ENCODE measurements at regions not wholly inside any gene's neighbourhood (a gene's known extent, or its start where the extent isn't known, plus 50 kb on each side); places are given as distances from the start of the nearest gene placed in this dataset.

DNA sequence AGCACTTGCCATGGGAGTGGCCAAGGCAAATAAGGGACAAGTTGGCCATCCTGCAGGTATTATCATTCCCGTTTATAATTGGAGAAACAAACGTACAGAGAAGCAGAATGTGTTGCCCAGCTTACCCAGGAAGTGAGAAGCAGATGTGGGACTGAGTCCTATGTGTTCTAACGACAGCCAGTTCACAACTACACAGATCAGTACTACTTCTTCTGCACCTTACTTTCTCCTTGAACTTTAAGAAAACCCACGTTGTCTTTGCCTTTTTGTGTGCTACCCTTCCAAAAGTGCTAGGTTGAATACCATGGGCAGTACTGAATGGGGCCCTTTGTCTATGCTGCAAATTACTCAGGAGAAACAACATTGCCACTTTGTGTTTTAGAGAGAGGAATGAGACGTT, 62.8 kb upstream of the BLID start:
- peaks cover 0 to 2% (median 0%) of the 10 kb centered on the region in 9 donors for H3K9me3 Mint-ChIP-seq
- POLR2A ChIA-PET: no interaction called here
- no peak for ATAC-seq
- peaks cover 0 to 11% (median 2%) of the 10 kb centered on the region in 5 donors for H3K27me3 Mint-ChIP-seq
- DNase-seq: no peak
- H3K36me3 Mint-ChIP-seq: no peaks in the 10 kb centered on the region
- H3K27ac Mint-ChIP-seq: no peak overlapping the region
- H3K4me1 Mint-ChIP-seq: no peaks in the 10 kb centered on the region
- H3K4me3 Mint-ChIP-seq: no peak overlapping the region

- Mint-ChIP-seq H3K36me3 (no peaks in the 10 kb centered on the region), H3K9me3 (peaks cover 0 to 3% (median 0%) of the 10 kb centered on the region in 9 donors), H3K27ac (no peak overlapping the region), H3K4me1 (no peaks in the 10 kb centered on the region), H3K4me3 (no peak overlapping the region), H3K27me3 (peaks cover 5 to 11% (median 5%) of the 10 kb centered on the region in 5 donors)
- POLR2A ChIA-PET: no interaction called here
- ATAC-seq: no peak
- DNase-seq: no peak
Measured at GRCh38 chr11:122177238-122177637, 61.2 kb upstream of the BLID start.

GRCh38 chr11:122176651-122177050, 60.6 kb upstream of the BLID start:
- Mint-ChIP-seq H3K36me3 (no peaks in the 10 kb centered on the region), H3K27me3 (peaks cover 5 to 11% (median 5%) of the 10 kb centered on the region in 5 donors), H3K4me1 (no peaks in the 10 kb centered on the region), H3K9me3 (peaks cover 0 to 3% (median 0%) of the 10 kb centered on the region in 9 donors), H3K27ac (no peak overlapping the region), H3K4me3 (no peak overlapping the region)
- DNase-seq (no peak), ATAC-seq (no peak)
- POLR2A ChIA-PET: no interaction called here

DNA sequence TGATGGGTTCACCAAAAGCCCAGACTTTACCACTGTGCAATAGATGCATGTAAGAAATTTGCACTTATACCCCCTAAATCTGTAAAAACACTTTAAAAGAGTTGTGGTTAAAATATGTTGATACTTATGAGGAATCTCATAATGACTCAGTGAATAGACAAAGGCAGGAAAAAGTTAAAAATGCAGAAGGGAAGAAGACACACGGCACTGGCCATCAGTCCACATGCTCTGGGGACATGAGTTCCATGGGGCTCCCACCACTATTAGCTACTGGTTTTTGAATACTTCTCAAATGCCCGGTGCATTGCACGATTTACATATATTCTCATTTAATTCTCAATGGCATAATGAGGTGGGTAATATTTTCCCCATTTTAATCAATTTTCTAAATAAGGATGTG, 59.3 kb upstream of the BLID start:
- Mint-ChIP-seq H3K4me3 (no peak overlapping the region), H3K9me3 (peaks cover 0 to 3% (median 0%) of the 10 kb centered on the region in 9 donors), H3K27me3 (peaks cover 5 to 16% (median 6%) of the 10 kb centered on the region in 5 donors), H3K27ac (no peak overlapping the region), H3K36me3 (peaks cover 0 to 3% (median 0%) of the 10 kb centered on the region in 3 donors), H3K4me1 (no peaks in the 10 kb centered on the region)
- ATAC-seq: no peak
- no peak for DNase-seq
- POLR2A ChIA-PET: no interaction called here

DNA sequence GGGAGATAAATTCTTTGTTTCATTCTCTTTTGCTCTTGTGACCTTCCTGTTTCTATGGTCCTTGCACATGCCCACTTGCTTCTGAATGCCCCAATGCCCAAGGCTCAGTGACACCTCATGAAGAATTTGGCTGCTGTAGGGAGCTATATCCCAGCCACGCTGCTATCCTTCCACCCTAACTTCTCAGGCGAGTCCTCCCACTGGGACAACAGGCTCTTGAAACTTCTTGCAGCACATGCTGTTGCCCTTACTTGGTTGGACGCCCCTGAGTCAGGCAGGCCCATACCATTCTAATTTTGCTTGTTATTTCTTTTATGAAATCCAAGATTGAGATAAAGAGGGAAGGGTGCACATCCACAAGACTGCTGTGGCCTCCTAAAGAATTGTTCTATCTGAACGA, 57.6 kb upstream of the BLID start:
- POLR2A ChIA-PET: no interaction called here
- H3K36me3 Mint-ChIP-seq: peaks cover 0 to 3% (median 0%) of the 10 kb centered on the region in 3 donors
- no peaks in the 10 kb centered on the region for H3K4me1 Mint-ChIP-seq
- H3K27ac Mint-ChIP-seq: no peak overlapping the region
- no peak overlapping the region for H3K4me3 Mint-ChIP-seq
- H3K27me3 Mint-ChIP-seq: peaks cover 5 to 18% (median 7%) of the 10 kb centered on the region in 5 donors
- H3K9me3 Mint-ChIP-seq: peaks cover 0 to 4% (median 0%) of the 10 kb centered on the region in 9 donors
- DNase-seq (no peak), ATAC-seq (no peak)

DNA sequence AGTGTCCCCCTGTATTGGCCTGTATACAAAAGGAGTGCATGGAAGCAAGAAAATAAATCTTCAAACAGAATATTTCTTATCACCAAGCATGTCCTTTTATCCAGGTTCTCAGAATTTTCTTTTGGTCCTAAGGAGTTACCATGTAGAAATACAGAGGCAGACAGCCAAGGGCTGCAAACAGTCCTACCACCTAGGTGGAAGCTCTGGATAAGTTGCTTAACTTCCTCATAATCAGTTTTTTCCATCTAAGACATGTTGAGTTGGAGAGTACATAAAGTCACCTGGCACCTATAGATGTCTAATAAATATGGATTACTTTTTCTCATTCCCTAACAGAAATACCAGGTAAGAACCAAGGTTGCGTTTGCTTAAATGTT, 57.0 kb upstream of the BLID start:
- POLR2A ChIA-PET: no interaction called here
- Mint-ChIP-seq H3K4me1 (no peaks in the 10 kb centered on the region), H3K27me3 (peaks cover 5 to 18% (median 7%) of the 10 kb centered on the region in 5 donors), H3K9me3 (peaks cover 0 to 4% (median 0%) of the 10 kb centered on the region in 9 donors), H3K27ac (no peak overlapping the region), H3K4me3 (no peak overlapping the region), H3K36me3 (peaks cover 0 to 3% (median 0%) of the 10 kb centered on the region in 3 donors)
- no peak for ATAC-seq
- no peak for DNase-seq

GRCh38 chr11:122172352-122173073, 56.5 kb upstream of the BLID start:
- Mint-ChIP-seq H3K4me3 (no peak overlapping the region), H3K9me3 (peaks cover 0 to 4% (median 0%) of the 10 kb centered on the region in 9 donors), H3K27ac (no peak overlapping the region), H3K27me3 (peaks cover 5 to 18% (median 7%) of the 10 kb centered on the region in 5 donors), H3K36me3 (peaks cover 0 to 3% (median 0%) of the 10 kb centered on the region in 3 donors), H3K4me1 (no peaks in the 10 kb centered on the region)
- no peak for DNase-seq
- no peak for ATAC-seq
- POLR2A ChIA-PET: no interaction called here

GRCh38 chr11:122170815-122171475, 54.9 kb upstream of the BLID start:
- ATAC-seq (no peak), DNase-seq (no peak)
- POLR2A ChIA-PET: no interaction called here

GRCh38 chr11:122168218-122168617, 52.2 kb upstream of the BLID start:
- POLR2A ChIA-PET: no interaction called here
- ATAC-seq: no peak
- Mint-ChIP-seq H3K4me1 (no peaks in the 10 kb centered on the region), H3K27ac (no peak overlapping the region), H3K4me3 (no peak overlapping the region), H3K27me3 (peaks cover 7 to 20% (median 10%) of the 10 kb centered on the region in 5 donors), H3K9me3 (peaks cover 0 to 3% (median 0%) of the 10 kb centered on the region in 9 donors), H3K36me3 (peaks cover 0 to 3% (median 0%) of the 10 kb centered on the region in 3 donors)
- DNase-seq: no peak

More at GRCh38 chr11:122170815-122171475, 54.9 kb upstream of the BLID start:
- Mint-ChIP-seq H3K27me3 (peaks cover 0 to 16% (median 7%) of the 10 kb centered on the region in 5 donors), H3K4me1 (no peaks in the 10 kb centered on the region), H3K36me3 (peaks cover 0 to 3% (median 0%) of the 10 kb centered on the region in 3 donors), H3K27ac (no peak overlapping the region), H3K9me3 (peaks cover 0 to 3% (median 0%) of the 10 kb centered on the region in 9 donors), H3K4me3 (no peak overlapping the region)

- ATAC-seq (no peak), DNase-seq (no peak)
- Mint-ChIP-seq H3K4me3 (no peak overlapping the region), H3K27me3 (peaks cover 2 to 20% (median 5%) of the 10 kb centered on the region in 5 donors), H3K36me3 (peaks cover 0 to 3% (median 0%) of the 10 kb centered on the region in 3 donors), H3K4me1 (no peaks in the 10 kb centered on the region), H3K9me3 (peaks cover 0 to 2% (median 0%) of the 10 kb centered on the region in 9 donors), H3K27ac (no peak overlapping the region)
- POLR2A ChIA-PET: no interaction called here
Measured at GRCh38 chr11:122167100-122167499, 51.1 kb upstream of the BLID start.

- Mint-ChIP-seq H3K9me3 (peaks cover 0 to 2% (median 0%) of the 10 kb centered on the region in 9 donors), H3K27ac (no peak overlapping the region), H3K4me1 (no peaks in the 10 kb centered on the region), H3K27me3 (peaks cover 2 to 20% (median 5%) of the 10 kb centered on the region in 5 donors), H3K36me3 (no peaks in the 10 kb centered on the region), H3K4me3 (no peak overlapping the region)
- ATAC-seq: no peak
- no peak for DNase-seq
- POLR2A ChIA-PET: no interaction called here
Measured at GRCh38 chr11:122165607-122166371, 49.8 kb upstream of the BLID start.
